ENCODE measurements at regions not wholly inside any gene's neighbourhood (a gene's known extent, or its start where the extent isn't known, plus 50 kb on each side); places are given as distances from the start of the nearest gene placed in this dataset.
"Not testable (repeated sequence)": the region's sequence is repeated elsewhere in the genome, so short reads cannot be mapped to it uniquely, and the experiment has no call there.

GRCh38 chr9:16063241-16063591, 510.4 kb downstream of the CCDC171 start:
- Histone ChIP-seq H3K36me3 (ENCODE audit: insufficient read depth) (no peaks in the 10 kb centered on the region), H3K79me2 (ENCODE audit: insufficient read depth, low read depth) (no peaks in the 10 kb centered on the region), H4K20me1 (ENCODE audit: insufficient read depth) (no peaks in the 10 kb centered on the region), H3K4me3 (IDR thresholded peaks at IDR 0.05; ENCODE audit: insufficient read depth, low read depth, low read length) (no peak overlapping the region), H2AFZ (ENCODE audit: low read depth) (no peak overlapping the region), H3K27me3 (ENCODE audit: insufficient read depth, low read depth) (no peaks in the 10 kb centered on the region), H3K4me2 (no peak overlapping the region), H3K27ac (no peak overlapping the region), H3K4me1 (ENCODE audit: low read depth, poor library complexity, severe bottlenecking) (no peaks in the 10 kb centered on the region), H3K9ac (no peak overlapping the region)
- TF ChIP-seq CTCF (conservative IDR thresholded peaks at IDR 0.05; ENCODE audit: low read depth, low read length), result no peak

GRCh38 chr9:16064771-16065170, 511.9 kb downstream of the CCDC171 start:
- no peaks in the 10 kb centered on the region for H3K79me2 ChIP-seq (ENCODE audit: insufficient read depth, low read depth)
- no peaks in the 10 kb centered on the region for H3K4me1 ChIP-seq (ENCODE audit: low read depth, poor library complexity, severe bottlenecking)
- no peaks in the 10 kb centered on the region for H3K36me3 ChIP-seq (ENCODE audit: insufficient read depth)
- H4K20me1 ChIP-seq (ENCODE audit: insufficient read depth), result no peaks in the 10 kb centered on the region
- H3K4me3 ChIP-seq (IDR thresholded peaks at IDR 0.05; ENCODE audit: insufficient read depth, low read depth, low read length), result no peak overlapping the region
- no peak overlapping the region for H2AFZ ChIP-seq (ENCODE audit: low read depth)
- no peak overlapping the region for H3K27ac ChIP-seq
- no peak overlapping the region for H3K4me2 ChIP-seq
- H3K9ac ChIP-seq, result no peak overlapping the region
- TF ChIP-seq CTCF (conservative IDR thresholded peaks at IDR 0.05; ENCODE audit: low read depth, low read length), result no peak
- no peaks in the 10 kb centered on the region for H3K27me3 ChIP-seq (ENCODE audit: insufficient read depth, low read depth)

- not testable (repeated sequence) for H3K36me3 ChIP-seq (ENCODE audit: insufficient read depth); H3K4me2 ChIP-seq; H3K4me1 ChIP-seq (ENCODE audit: low read depth, poor library complexity, severe bottlenecking); H4K20me1 ChIP-seq (ENCODE audit: insufficient read depth); H3K4me3 ChIP-seq (IDR thresholded peaks at IDR 0.05; ENCODE audit: insufficient read depth, low read depth, low read length); H3K79me2 ChIP-seq (ENCODE audit: insufficient read depth, low read depth); H3K27me3 ChIP-seq (ENCODE audit: insufficient read depth, low read depth); H2AFZ ChIP-seq (ENCODE audit: low read depth); H3K9ac ChIP-seq; H3K27ac ChIP-seq
Measured at GRCh38 chr9:16066201-16066600, 513.4 kb downstream of the CCDC171 start.

GRCh38 chr9:16068476-16068875, 515.6 kb downstream of the CCDC171 start:
- no peak for TF ChIP-seq CTCF (conservative IDR thresholded peaks at IDR 0.05; ENCODE audit: low read depth, low read length)
- Histone ChIP-seq H3K79me2 (ENCODE audit: insufficient read depth, low read depth) (no peaks in the 10 kb centered on the region), H3K27ac (no peak overlapping the region), H3K36me3 (ENCODE audit: insufficient read depth) (no peaks in the 10 kb centered on the region), H2AFZ (ENCODE audit: low read depth) (no peak overlapping the region), H4K20me1 (ENCODE audit: insufficient read depth) (no peaks in the 10 kb centered on the region), H3K4me1 (ENCODE audit: low read depth, poor library complexity, severe bottlenecking) (no peaks in the 10 kb centered on the region), H3K27me3 (ENCODE audit: insufficient read depth, low read depth) (no peaks in the 10 kb centered on the region), H3K4me3 (IDR thresholded peaks at IDR 0.05; ENCODE audit: insufficient read depth, low read depth, low read length) (no peak overlapping the region), H3K9ac (no peak overlapping the region), H3K4me2 (no peak overlapping the region)

GRCh38 chr9:16069249-16069648, 516.4 kb downstream of the CCDC171 start:
- no peaks in the 10 kb centered on the region for H3K27me3 ChIP-seq (ENCODE audit: insufficient read depth, low read depth)
- H4K20me1 ChIP-seq (ENCODE audit: insufficient read depth), result no peaks in the 10 kb centered on the region
- no peak for TF ChIP-seq CTCF (conservative IDR thresholded peaks at IDR 0.05; ENCODE audit: low read depth, low read length)
- H3K4me1 ChIP-seq (ENCODE audit: low read depth, poor library complexity, severe bottlenecking), result no peaks in the 10 kb centered on the region
- H3K9ac ChIP-seq, result no peak overlapping the region
- H3K27ac ChIP-seq, result no peak overlapping the region
- no peak overlapping the region for H2AFZ ChIP-seq (ENCODE audit: low read depth)
- no peaks in the 10 kb centered on the region for H3K79me2 ChIP-seq (ENCODE audit: insufficient read depth, low read depth)
- H3K4me3 ChIP-seq (IDR thresholded peaks at IDR 0.05; ENCODE audit: insufficient read depth, low read depth, low read length), result no peak overlapping the region
- no peaks in the 10 kb centered on the region for H3K36me3 ChIP-seq (ENCODE audit: insufficient read depth)
- H3K4me2 ChIP-seq, result no peak overlapping the region

Data from KMS-11 (cell line).